Stomach (tissue), 4 donors: ENCODE measurements at regions not wholly inside any gene's neighbourhood (a gene's known extent, or its start where the extent isn't known, plus 50 kb on each side); places are given as distances from the start of the nearest gene placed in this dataset.
"Not testable (repeated sequence)": the region's sequence is repeated elsewhere in the genome, so short reads cannot be mapped to it uniquely, and the experiment has no call there.

ENCODE experiments used
- CTCF ChIP-seq, 7 experiments: fragments of 450-650 bp in 4 of 7; fragments of 200-600 bp in 3 of 7; sonication (generic) in 3 of 7; IDR thresholded peaks; one replicate each; pipeline ENCODE4 v1.5.1; 2016 to 2019; ENCODE audit warnings: antibody characterized with exemption in 7 of 7, control low read depth in 2 of 7, mild to moderate bottlenecking in 1 of 7
- EP300 ChIP-seq: sonication (generic); formaldehyde crosslinking; IDR thresholded peaks from one replicate; pipeline ENCODE4 v1.6.1; 2017; ENCODE audit warnings: antibody characterized with exemption
- POLR2A ChIP-seq, 4 donors: fragments of 450-650 bp; IDR thresholded peaks; one replicate each; pipeline ENCODE4 v1.6.1; 2016; ENCODE audit warnings: antibody characterized with exemption in 4 of 4, control low read depth in 2 of 4, mild to moderate bottlenecking in 1 of 4, moderate library complexity in 1 of 4
- POLR2AphosphoS5 ChIP-seq, 3 donors: sonication (generic); formaldehyde crosslinking; IDR thresholded peaks; one replicate each; pipeline ENCODE4 v1.6.1; 2016; ENCODE audit warnings: antibody characterized with exemption in 3 of 3

- not testable (repeated sequence) for TF ChIP-seq CTCF (IDR thresholded peaks at IDR 0.05); POLR2AphosphoS5 (IDR thresholded peaks at IDR 0.05); POLR2A (IDR thresholded peaks at IDR 0.05); EP300
These were observed 2777.4 kb upstream of the TPTE start for GRCh38 chr21:7743940-7744339.
